ENCODE measurements at regions not wholly inside any gene's neighbourhood (a gene's known extent, or its start where the extent isn't known, plus 50 kb on each side); places are given as distances from the start of the nearest gene placed in this dataset.

DNA sequence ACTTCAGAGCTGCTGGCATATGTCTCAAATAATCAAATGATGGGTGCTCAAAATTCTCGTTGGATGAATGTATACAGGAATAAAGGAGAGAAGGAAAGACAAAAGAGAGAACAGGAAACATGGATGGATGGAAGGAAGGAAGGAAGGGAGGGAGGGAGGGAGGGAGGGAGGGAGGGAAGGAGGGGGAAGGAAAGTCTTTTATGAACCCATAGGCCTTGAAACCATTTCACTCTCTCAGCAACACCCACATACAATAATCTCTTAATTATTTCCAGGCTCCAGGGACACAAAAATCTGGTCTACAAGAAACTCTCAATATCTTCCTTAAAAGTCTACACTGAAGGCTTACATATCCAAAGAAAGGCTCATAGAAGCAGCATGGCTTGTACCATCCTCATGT, 363.4 kb upstream of the TMPO start:
- no peak for DNase-seq

DNA sequence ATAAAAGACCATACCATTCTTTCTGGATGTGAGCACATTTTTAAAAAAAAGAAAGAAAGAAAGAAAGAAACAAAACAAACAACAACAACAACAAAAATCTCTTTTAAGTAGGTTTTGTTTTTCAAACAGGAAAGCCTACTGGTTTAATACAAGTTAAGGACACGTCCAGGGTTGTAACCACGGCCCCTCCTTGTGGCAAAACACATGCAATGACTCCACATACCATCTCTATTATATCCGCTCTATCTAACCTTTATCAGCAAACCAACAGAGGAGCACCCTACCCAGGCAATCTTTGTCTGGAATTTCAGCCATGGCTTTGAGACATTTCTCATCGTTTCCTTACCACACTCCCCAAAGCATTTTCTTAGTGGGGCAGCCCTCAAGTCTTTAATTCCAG, 360.5 kb upstream of the TMPO start:
- DNase-seq = no peak

DNA sequence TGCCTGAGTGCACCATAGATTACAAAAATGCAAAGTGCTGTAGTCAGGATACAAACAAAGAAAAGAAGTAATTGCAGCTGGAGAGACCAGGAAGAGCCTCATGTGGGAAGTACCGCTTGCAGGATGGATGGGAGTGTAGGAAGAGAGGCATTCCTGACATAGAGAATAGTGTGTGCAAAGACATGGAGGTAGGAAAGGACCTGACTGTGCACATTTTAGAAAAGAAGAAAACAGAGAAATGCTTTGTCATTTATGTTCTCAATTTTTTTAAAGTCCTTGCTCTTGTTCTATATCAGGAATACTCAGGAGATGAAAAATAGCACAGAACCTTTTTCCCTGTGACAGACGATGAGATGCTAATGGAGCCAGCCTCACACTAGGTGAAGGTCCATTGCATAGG, 358.7 kb upstream of the TMPO start:
- no peak for DNase-seq

- no peak for DNase-seq
These were observed 352.3 kb upstream of the TMPO start for GRCh38 chr12:98162906-98163678.

DNA sequence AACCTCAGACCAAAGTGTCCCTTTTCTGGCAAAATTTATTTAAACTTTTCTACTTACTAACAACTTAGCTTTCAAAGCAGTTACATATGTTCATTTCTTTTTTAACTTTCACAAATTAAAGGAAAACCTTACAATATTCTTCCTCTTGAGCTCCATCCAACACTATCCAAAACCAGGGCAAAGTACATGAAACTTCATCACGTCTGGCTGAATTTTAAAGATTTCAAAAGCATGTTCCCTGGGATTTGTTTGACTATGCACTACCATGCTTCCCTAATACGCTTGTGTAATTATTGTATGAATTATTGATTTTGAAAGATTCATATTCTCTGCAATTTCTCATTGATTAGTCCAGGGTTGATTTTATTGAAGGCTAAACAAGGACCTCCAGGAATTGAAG, 343.1 kb upstream of the TMPO start:
- no peak for DNase-seq

GRCh38 chr12:98172801-98173200, 342.6 kb upstream of the TMPO start:
- no peak for DNase-seq

GRCh38 chr12:98173773-98174427, 341.5 kb upstream of the TMPO start:
- DNase-seq = no peak

GRCh38 chr12:98174428-98174809, 341.0 kb upstream of the TMPO start:
- no peak for DNase-seq

DNA sequence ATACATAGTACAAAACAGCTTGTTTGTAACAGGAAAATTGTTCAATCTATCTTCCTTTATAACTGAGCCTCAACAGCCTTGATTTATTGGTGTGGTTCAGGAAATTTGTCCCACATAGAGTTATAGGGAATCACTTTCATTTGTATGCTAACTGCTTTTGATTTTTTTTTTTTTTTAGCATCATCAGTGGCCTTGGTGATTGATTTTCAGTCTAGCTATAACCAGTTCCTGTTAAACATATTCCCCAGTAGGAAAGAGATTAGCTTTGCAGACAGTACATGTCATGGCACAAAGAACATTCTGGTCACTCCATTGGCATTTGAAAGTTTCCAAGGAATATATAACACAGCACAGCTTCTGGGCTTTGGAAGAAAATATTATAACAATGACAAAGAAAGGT, 337.3 kb upstream of the TMPO start:
- no peak for DNase-seq

DNA sequence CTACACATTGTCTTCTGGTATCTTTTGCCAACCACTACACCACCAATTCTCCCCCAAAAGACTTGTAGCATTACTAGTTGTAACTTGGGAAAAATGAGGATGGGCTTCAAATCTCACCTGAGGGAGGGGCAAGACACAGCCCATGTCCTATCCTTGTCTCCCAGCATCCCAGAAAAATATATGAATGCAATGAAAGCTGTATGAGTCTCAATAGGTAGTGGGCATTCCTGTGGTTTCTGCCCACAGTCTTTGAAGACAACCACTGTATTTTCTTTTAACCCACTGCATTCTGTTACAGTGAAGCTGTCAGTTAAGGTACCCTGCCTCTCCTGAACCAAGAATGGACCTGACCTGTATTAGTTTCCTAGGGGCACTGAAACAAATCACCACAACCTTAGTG, 336.2 kb upstream of the TMPO start:
- DNase-seq = no peak

DNA sequence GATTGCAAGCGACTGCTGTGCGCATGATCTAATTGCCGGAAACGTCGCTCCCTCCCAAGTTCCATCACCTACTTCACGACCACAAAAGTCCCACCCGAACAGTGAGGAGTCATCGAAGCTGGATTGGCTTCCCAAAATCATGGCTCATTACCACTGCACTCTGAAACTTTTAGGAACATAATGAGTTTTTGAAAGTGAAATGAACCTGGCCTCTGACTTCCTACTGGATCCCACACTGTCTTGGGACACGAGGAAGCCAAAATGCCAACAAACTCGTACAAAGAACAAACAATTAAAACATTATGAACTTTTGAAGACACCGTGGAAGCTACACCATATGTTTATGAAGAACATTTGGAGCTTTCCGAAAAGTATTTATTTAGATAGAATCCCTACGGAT, 334.8 kb upstream of the TMPO start:
- no peak for DNase-seq

- no peak for DNase-seq
These were observed 332.6 kb upstream of the TMPO start for GRCh38 chr12:98182821-98183220.

DNA sequence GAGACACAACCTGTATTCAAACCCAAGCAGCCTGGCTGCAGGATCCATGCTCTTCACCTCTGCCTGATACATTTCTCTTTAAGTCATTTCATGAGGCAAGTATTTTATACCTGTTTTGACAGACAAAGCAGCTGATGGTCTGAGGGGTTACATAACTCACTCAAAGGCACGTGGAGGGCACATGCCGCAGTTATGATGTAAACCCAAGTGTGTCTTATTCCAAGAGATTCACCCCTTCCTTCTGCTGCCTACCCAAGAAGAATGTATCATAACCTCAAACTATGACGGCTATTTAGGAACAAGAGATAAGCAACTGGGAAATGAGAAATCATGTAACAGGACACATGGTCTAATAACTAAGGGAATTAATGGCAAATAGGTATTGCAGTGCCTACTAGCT, 329.8 kb upstream of the TMPO start:
- DNase-seq = no peak

DNA sequence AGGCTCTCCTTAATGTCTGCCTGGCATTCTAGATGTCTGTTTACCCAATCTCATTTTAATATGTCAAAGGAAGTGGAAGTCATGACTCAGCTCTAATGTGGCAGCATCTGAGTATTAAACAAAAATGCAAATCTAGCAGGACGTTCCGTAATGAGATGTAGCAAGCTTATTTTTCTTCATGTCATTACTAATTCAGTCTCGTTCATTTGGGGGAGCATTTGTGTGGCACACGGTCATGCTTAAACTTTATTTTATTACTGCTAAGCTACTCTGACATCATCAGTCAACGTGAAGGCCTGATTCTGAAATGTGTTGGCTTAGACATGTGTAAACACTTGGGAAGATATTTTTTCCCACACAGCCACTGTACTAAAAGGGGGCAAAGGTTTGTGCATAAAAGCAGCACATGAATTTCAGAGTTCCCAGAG, 326.7 kb upstream of the TMPO start:
- DNase-seq = no peak

DNA sequence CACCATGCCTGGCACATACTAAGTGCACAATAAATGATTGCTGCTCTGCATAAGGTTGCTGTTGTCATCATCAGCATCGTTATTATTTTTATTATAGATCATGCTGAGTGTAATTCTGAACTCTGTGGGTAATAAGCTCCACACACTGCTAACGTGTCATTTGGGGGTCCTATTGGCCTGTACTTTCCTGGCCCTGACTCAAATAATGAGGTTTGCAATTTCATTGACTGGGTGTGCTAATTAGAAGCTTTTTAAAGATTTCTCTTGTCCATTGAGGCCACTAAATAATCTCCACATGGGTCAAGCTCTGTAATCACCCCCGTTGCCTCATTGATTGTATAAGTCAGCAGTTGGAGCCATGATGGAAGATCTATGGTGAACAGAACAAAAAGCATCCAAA, 320.8 kb upstream of the TMPO start:
- no peak for DNase-seq

DNA sequence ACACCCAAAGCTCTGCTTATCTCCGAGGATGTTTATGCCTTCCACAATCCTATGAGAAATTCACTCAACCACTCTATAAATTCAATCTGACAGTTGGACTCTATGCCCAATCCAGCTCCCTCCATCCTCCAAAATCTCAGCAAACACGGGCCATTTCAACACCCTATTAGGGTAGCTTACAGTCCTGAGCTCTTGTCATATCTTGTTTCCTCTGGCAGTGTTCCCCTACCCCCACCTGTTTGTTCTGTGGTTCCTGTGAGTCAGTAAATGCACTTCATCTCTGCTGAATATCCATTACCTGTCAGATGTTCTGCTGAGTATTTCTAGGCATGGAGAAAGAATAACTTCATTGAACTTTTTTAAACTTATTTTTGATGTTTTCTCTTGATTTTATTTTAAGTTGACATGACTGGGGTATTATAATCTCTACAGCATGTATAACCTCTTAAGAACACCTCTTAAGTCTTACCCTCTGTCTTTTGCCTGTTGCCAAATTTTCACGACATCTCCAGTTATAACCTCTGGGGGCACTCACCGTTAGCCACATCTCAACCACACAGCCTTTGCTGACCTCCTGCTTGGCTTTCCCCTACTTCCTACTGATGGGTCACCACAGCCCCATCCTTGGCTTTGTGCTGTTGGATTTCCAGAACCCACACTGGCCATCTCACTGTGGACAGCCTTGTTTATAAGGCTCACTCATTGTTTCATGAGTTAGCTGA, 317.0 kb upstream of the TMPO start:
- no peak for DNase-seq

DNA sequence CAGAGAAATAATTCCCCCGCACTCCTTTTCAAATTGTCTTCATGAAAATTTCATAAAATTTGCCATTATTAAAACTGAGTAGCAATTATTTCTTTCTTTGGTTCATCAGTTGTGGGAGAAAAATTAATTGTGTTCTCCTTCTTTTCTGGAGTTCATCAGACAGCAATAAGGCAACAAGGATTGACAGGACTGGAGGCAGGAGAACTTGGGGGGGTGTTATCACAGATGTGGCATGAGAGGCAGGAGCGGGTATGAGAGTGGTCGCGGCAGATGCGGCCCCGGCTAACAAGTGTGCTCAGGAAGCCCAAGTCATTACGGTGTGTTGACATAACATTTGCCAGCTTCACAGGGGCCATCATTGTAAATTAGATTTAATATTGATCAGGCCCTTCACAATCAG, 306.6 kb upstream of the TMPO start:
- DNase-seq = no peak

- no peak for DNase-seq
These were observed 303.3 kb upstream of the TMPO start for GRCh38 chr12:98211909-98212695.

DNA sequence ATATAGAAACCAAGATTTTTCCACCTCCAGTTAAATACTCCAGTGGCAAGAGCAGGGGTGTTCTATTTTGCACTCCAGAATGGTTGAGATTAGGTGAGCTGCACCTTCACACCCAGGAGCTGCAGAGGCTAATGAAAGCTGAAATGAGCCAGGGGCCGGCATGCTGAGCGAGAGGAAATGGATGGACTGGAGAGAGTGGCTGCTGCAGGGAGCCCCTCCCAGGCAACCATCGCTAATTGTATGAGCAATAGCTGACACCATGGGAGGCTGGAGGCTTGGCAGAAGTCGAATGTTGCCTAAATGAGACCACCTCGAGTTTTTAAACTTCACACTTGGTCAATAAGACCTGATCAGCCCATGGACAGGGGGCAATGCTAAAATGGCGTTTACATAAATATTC, 301.8 kb upstream of the TMPO start:
- DNase-seq = no peak

DNA sequence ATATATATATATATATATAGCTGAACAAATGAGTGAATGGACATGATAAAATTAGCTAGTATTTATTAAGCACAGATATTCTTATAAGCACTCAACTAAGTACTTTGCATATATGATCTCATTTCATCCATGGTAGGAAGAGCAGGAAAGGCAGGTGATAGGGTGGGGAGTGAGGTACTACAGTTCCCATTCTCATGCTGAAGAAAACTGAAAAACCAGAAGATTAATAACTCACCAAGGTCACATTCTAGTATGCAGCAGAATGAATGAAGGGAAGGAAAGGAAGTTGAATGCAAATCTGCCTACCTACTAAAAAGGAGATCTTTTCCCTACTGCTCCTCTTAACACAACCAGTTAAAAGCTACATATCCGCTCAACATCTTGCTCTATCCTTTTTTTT, 298.1 kb upstream of the TMPO start:
- DNase-seq = no peak

GRCh38 chr12:98220636-98221035, 294.8 kb upstream of the TMPO start:
- DNase-seq = no peak

- no peak for DNase-seq
These were observed 294.1 kb upstream of the TMPO start for GRCh38 chr12:98221243-98221808.

- no peak for DNase-seq
These were observed 293.3 kb upstream of the TMPO start for GRCh38 chr12:98222135-98222534.

Data from GDM1 (cell line).